ENCODE measurements at regions not wholly inside any gene's neighbourhood (a gene's known extent, or its start where the extent isn't known, plus 50 kb on each side); places are given as distances from the start of the nearest gene placed in this dataset.
A peak's percentile ranks its signal among the peaks of the same experiment; 100 is the strongest.

GRCh38 chr4:54152846-54153600 is 53.1 kb downstream of the GSX2 start:
- Mint-ChIP-seq H3K27ac (peak overlapping the region; percentile 61), H3K9me3 (peaks cover 25% of the 10 kb centered on the region), H3K4me1 (no peaks in the 10 kb centered on the region), H3K4me3 (no peak overlapping the region), H3K27me3 (ENCODE audit: low read depth, poor library complexity) (no peaks in the 10 kb centered on the region), H3K36me3 (ENCODE audit: low read depth) (peaks cover 6% of the 10 kb centered on the region)
- DNase-seq: no peak
- TF ChIP-seq, protein P1, sequence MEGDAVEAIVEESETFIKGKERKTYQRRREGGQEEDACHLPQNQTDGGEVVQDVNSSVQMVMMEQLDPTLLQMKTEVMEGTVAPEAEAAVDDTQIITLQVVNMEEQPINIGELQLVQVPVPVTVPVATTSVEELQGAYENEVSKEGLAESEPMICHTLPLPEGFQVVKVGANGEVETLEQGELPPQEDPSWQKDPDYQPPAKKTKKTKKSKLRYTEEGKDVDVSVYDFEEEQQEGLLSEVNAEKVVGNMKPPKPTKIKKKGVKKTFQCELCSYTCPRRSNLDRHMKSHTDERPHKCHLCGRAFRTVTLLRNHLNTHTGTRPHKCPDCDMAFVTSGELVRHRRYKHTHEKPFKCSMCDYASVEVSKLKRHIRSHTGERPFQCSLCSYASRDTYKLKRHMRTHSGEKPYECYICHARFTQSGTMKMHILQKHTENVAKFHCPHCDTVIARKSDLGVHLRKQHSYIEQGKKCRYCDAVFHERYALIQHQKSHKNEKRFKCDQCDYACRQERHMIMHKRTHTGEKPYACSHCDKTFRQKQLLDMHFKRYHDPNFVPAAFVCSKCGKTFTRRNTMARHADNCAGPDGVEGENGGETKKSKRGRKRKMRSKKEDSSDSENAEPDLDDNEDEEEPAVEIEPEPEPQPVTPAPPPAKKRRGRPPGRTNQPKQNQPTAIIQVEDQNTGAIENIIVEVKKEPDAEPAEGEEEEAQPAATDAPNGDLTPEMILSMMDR (IDR thresholded peaks at IDR 0.05): no peak

DNA sequence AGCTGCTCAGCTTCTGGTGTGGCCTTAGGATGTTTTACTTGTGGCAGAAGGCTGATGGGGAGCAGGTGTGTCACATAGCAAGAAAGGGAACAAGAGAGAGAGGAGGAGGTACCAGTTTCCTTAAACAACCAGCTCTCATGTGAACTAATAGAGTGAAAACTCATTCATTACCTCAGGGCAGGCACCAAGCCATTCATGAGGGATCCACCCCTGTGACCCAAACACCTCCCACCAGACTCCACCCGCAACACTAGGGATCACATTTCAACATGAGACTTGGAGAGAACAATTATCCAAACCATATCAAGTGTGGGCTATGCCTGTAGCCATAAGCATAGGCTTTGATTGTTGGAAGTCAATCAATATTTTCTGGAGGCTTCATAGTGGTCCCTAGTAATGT is 56.0 kb downstream of the GSX2 start:
- Mint-ChIP-seq H3K36me3 (ENCODE audit: low read depth) (peaks cover 9% of the 10 kb centered on the region), H3K27me3 (ENCODE audit: low read depth, poor library complexity) (no peaks in the 10 kb centered on the region), H3K4me3 (no peak overlapping the region), H3K27ac (no peak overlapping the region), H3K4me1 (no peaks in the 10 kb centered on the region), H3K9me3 (peaks cover 38% of the 10 kb centered on the region)
- TF ChIP-seq, protein P1 (IDR thresholded peaks at IDR 0.05): no peak
- no peak for DNase-seq

DNA sequence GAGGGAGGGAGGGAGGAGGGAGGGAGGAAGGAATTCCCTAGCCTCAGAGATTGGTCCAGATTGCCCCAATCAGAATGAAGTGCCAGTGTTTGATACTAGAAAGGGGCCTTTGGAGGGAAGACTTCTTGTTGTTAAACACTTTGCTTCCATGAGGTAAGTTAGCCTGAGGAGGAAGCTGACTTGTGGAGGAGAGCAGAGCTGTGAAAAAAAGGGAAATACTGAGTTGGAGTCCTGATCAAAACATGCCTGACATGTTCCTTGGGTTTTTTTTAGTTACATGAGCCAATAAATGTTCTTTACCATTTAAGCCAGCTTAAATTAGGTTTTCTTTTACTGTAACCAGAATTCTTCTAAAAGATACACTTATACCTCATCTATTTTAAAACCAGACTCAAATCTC is 57.6 kb downstream of the GSX2 start:
- H3K36me3 Mint-ChIP-seq (ENCODE audit: low read depth): peaks cover 9% of the 10 kb centered on the region
- H3K4me3 Mint-ChIP-seq: no peak overlapping the region
- no peaks in the 10 kb centered on the region for H3K4me1 Mint-ChIP-seq
- H3K27ac Mint-ChIP-seq: no peak overlapping the region
- TF ChIP-seq, protein P1 (IDR thresholded peaks at IDR 0.05): no peak
- peaks cover 44% of the 10 kb centered on the region for H3K9me3 Mint-ChIP-seq
- DNase-seq: no peak
- no peaks in the 10 kb centered on the region for H3K27me3 Mint-ChIP-seq (ENCODE audit: low read depth, poor library complexity)

GRCh38 chr4:54159543-54159942 is 59.6 kb downstream of the GSX2 start:
- Mint-ChIP-seq H3K27ac (no peak overlapping the region), H3K4me3 (no peak overlapping the region), H3K4me1 (no peaks in the 10 kb centered on the region), H3K9me3 (peaks cover 31% of the 10 kb centered on the region), H3K36me3 (ENCODE audit: low read depth) (peaks cover 5% of the 10 kb centered on the region), H3K27me3 (ENCODE audit: low read depth, poor library complexity) (no peaks in the 10 kb centered on the region)
- TF ChIP-seq, protein P1 (IDR thresholded peaks at IDR 0.05): no peak
- no peak for DNase-seq

GRCh38 chr4:54165011-54165410 is 64.1 kb upstream of the PDGFRA start:
- H3K4me3 Mint-ChIP-seq: no peak overlapping the region
- H3K27ac Mint-ChIP-seq: no peak overlapping the region
- H3K4me1 Mint-ChIP-seq: no peaks in the 10 kb centered on the region
- DNase-seq: no peak
- TF ChIP-seq, protein P1 (IDR thresholded peaks at IDR 0.05): no peak
- H3K9me3 Mint-ChIP-seq: peaks cover 15% of the 10 kb centered on the region
- no peaks in the 10 kb centered on the region for H3K36me3 Mint-ChIP-seq (ENCODE audit: low read depth)
- H3K27me3 Mint-ChIP-seq (ENCODE audit: low read depth, poor library complexity): peaks cover 3% of the 10 kb centered on the region

DNA sequence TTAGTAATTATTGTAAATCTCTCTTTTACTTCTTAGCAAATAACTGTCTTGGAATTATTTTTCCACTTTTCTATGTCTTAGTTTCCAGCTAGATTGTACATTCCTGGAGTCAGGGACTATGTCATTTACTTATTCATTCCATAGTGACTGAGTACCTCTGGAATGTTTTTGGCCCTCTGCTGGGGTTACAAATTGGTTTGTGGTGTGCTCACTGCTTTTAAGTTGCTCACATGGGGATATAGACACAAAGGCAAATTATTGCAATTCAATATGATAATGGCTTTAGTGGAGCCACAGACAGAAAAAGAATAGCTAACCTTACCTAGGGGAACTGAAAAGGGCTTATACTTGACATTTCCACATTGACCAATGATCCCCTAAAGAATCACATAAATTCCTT is 63.7 kb upstream of the PDGFRA start:
- H3K27me3 Mint-ChIP-seq (ENCODE audit: low read depth, poor library complexity): peaks cover 3% of the 10 kb centered on the region
- peaks cover 11% of the 10 kb centered on the region for H3K9me3 Mint-ChIP-seq
- no peak overlapping the region for H3K27ac Mint-ChIP-seq
- H3K4me1 Mint-ChIP-seq: no peaks in the 10 kb centered on the region
- H3K4me3 Mint-ChIP-seq: no peak overlapping the region
- no peak for DNase-seq
- TF ChIP-seq, protein P1 (IDR thresholded peaks at IDR 0.05): no peak
- no peaks in the 10 kb centered on the region for H3K36me3 Mint-ChIP-seq (ENCODE audit: low read depth)
